WERI-Rb-1 (cell line): ENCODE measurements at regions not wholly inside any gene's neighbourhood (a gene's known extent, or its start where the extent isn't known, plus 50 kb on each side); places are given as distances from the start of the nearest gene placed in this dataset.

Experiments used
- DNase-seq: peaks from one replicate; pipeline ENCODE4 v3.0.0-alpha.2; 2020
- H3K27ac ChIP-seq: fragments of 250-450 bp; sonication (Bioruptor Pico); 2 replicates; pipeline ENCODE4 v1.5.1; 2020; ENCODE audit warnings: mild to moderate bottlenecking, moderate library complexity
- H3K27me3 ChIP-seq: fragments of 250-450 bp; sonication (Bioruptor Pico); 2 replicates; pipeline ENCODE4 v1.5.1; 2021; ENCODE audit warnings: mild to moderate bottlenecking, low read depth, moderate library complexity; ENCODE audit not compliant: insufficient read depth, severe bottlenecking
- H3K36me3 ChIP-seq: fragments of 250-450 bp; sonication (Bioruptor Pico); 2 replicates; pipeline ENCODE4 v1.5.1; 2020; ENCODE audit warnings: mild to moderate bottlenecking, moderate library complexity
- H3K4me3 ChIP-seq: 2 replicates; pipeline ENCODE4 v1.5.1; 2011; ENCODE audit warnings: low read depth, mild to moderate bottlenecking, control low read depth, low read length
- H3K9me3 ChIP-seq: fragments of 250-450 bp; sonication (Bioruptor Pico); 2 replicates; pipeline ENCODE4 v1.5.1; 2021; ENCODE audit warnings: mild to moderate bottlenecking, moderate library complexity; ENCODE audit not compliant: severe bottlenecking
- CTCF ChIP-seq: IDR thresholded peaks from 2 replicates; pipeline ENCODE4 v1.5.1; 2011; ENCODE audit warnings: low read depth, mild to moderate bottlenecking, control low read depth, inconsistent platforms, low read length

- no peak for TF ChIP-seq CTCF
- Histone ChIP-seq H3K27me3 (no peaks in the 10 kb centered on the region), H3K27ac (no peak overlapping the region), H3K4me3 (no peak overlapping the region), H3K36me3 (no peaks in the 10 kb centered on the region), H3K9me3 (no peaks in the 10 kb centered on the region)
- no peak for DNase-seq
Measured at GRCh38 chr14:89586258-89587135, 169.5 kb upstream of the FOXN3 start.

- Histone ChIP-seq H3K4me3 (no peak overlapping the region), H3K36me3 (no peaks in the 10 kb centered on the region)
Measured at GRCh38 chr14:89578156-89578555, 161.1 kb upstream of the FOXN3 start.

GRCh38 chr14:89576960-89577359 lies 159.9 kb upstream of the FOXN3 start:
- H3K27ac ChIP-seq: no peak overlapping the region
- no peaks in the 10 kb centered on the region for H3K9me3 ChIP-seq
- no peaks in the 10 kb centered on the region for H3K36me3 ChIP-seq
- DNase-seq: no peak
- H3K27me3 ChIP-seq: no peaks in the 10 kb centered on the region
- no peak for TF ChIP-seq CTCF
- no peak overlapping the region for H3K4me3 ChIP-seq

More at GRCh38 chr14:89578156-89578555, 161.1 kb upstream of the FOXN3 start:
- DNase-seq: no peak
- H3K9me3 ChIP-seq: no peaks in the 10 kb centered on the region
- TF ChIP-seq CTCF: no peak
- no peaks in the 10 kb centered on the region for H3K27me3 ChIP-seq
- no peak overlapping the region for H3K27ac ChIP-seq

- TF ChIP-seq CTCF: no peak
- no peaks in the 10 kb centered on the region for H3K9me3 ChIP-seq
- H3K4me3 ChIP-seq: no peak overlapping the region
- peak; percentile 45 for DNase-seq
- no peaks in the 10 kb centered on the region for H3K27me3 ChIP-seq
- H3K36me3 ChIP-seq: no peaks in the 10 kb centered on the region
- H3K27ac ChIP-seq: no peak overlapping the region
Measured at GRCh38 chr14:89576145-89576927, 159.3 kb upstream of the FOXN3 start.

- H3K4me3 ChIP-seq: no peak overlapping the region
- DNase-seq: no peak
- H3K27me3 ChIP-seq: no peaks in the 10 kb centered on the region
- H3K9me3 ChIP-seq: no peaks in the 10 kb centered on the region
- no peaks in the 10 kb centered on the region for H3K36me3 ChIP-seq
- no peak for TF ChIP-seq CTCF
- H3K27ac ChIP-seq: no peak overlapping the region
Measured at GRCh38 chr14:89575386-89576061, 158.5 kb upstream of the FOXN3 start.
